OCI-LY3 (cell line): ENCODE measurements at regions not wholly inside any gene's neighbourhood (a gene's known extent, or its start where the extent isn't known, plus 50 kb on each side); places are given as distances from the start of the nearest gene placed in this dataset.

Source experiments
- H2AFZ ChIP-seq: fragments of 200-600, 300-600 bp; shearing (Covaris generic); 2 replicates; pipeline ENCODE4 v1.6.0; 2014; ENCODE audit warnings: antibody characterized with exemption, low read depth, low read length
- H3K27ac ChIP-seq: fragments of 200-600, 300-600 bp; sonication (generic); 2 replicates; pipeline ENCODE4 v1.5.1; 2014; ENCODE audit warnings: mild to moderate bottlenecking, low read length, moderate library complexity, mixed read lengths
- H3K27me3 ChIP-seq: fragments of 200-600, 300-600 bp; sonication (generic); 2 replicates; pipeline ENCODE4 v1.6.1; 2014; ENCODE audit warnings: low read depth, low read length, mixed read lengths
- H3K36me3 ChIP-seq: fragments of 200-600, 300-600 bp; sonication (generic); replicated peaks from 2 replicates; pipeline ENCODE3; 2014; ENCODE audit warnings: low read depth, low read length, mixed read lengths
- H3K4me1 ChIP-seq: fragments of 300-600, 200-600 bp; sonication (generic); 2 replicates; pipeline ENCODE4 v1.6.1; 2014; ENCODE audit warnings: low read length, mixed read lengths
- H3K4me2 ChIP-seq: fragments of 200-600, 300-600 bp; sonication (generic); 2 replicates; pipeline ENCODE4 v1.6.1; 2014; ENCODE audit warnings: low read length, mixed read lengths
- H3K4me3 ChIP-seq: fragments of 300-600, 200-600 bp; sonication (generic); 2 replicates; pipeline ENCODE4 v1.5.1; 2014; ENCODE audit warnings: antibody characterized with exemption, mild to moderate bottlenecking, low read length, moderate library complexity
- H3K79me2 ChIP-seq: fragments of 300-600, 200-600 bp; shearing (Covaris generic); 2 replicates; pipeline ENCODE4 v1.6.1; 2014; ENCODE audit warnings: mild to moderate bottlenecking, low read length, mixed read lengths
- H3K9ac ChIP-seq: fragments of 300-600, 200-600 bp; shearing (Covaris generic); 2 replicates; pipeline ENCODE4 v1.6.0; 2014; ENCODE audit warnings: mild to moderate bottlenecking, low read length, moderate library complexity
- H3K9me3 ChIP-seq: fragments of 200-600, 300-600 bp; shearing (Covaris generic); 2 replicates; pipeline ENCODE4 v1.6.1; 2014; ENCODE audit warnings: low read length, mixed read lengths; ENCODE audit not compliant: insufficient read depth
- H4K20me1 ChIP-seq: fragments of 200-600, 300-600 bp; sonication (generic); 2 replicates; pipeline ENCODE4 v1.6.1; 2016; ENCODE audit warnings: low read length, mixed read lengths; ENCODE audit not compliant: insufficient read depth
- EZH2phosphoT487 ChIP-seq: fragments of 200-600 bp; shearing (Covaris generic); IDR thresholded peaks from 2 replicates; pipeline ENCODE4 v1.6.1; 2018; ENCODE audit warnings: antibody characterized with exemption, mixed run types, low read depth
- TF ChIP-seq, protein P1 (sequence below): fragments of 200-600, 300-600 bp; sonication (generic); IDR thresholded peaks from 2 replicates; pipeline ENCODE4 v1.5.1; 2014; ENCODE audit warnings: antibody characterized with exemption, low read length, low read depth

DNA sequence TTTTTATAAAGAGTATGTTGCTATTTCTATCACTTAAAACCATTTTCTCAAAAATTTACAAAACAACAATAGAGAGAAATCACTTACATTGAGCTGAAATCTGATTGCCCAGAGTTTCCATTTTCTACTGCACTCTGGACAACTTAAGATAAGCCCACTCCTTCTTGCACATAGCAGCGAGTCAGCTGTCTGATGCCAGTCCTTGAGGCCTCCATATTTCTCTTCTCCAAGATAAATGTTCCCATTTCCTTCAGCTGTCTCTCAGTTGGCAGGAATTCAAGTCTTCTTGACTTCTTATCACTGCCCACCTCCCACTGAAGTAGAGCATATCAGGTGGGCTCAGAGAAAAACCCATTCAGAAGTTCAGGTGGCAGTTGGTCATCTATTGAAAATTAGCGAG lies 78.5 kb upstream of the PIP5K1B start:
- no peaks in the 10 kb centered on the region for H4K20me1 ChIP-seq
- no peaks in the 10 kb centered on the region for H3K79me2 ChIP-seq

GRCh38 chr9:68627104-68627503 lies 77.9 kb upstream of the PIP5K1B start:
- no peaks in the 10 kb centered on the region for H3K79me2 ChIP-seq
- H2AFZ ChIP-seq: no peak overlapping the region
- H3K9me3 ChIP-seq: no peaks in the 10 kb centered on the region
- no peaks in the 10 kb centered on the region for H3K36me3 ChIP-seq
- TF ChIP-seq, protein P1, sequence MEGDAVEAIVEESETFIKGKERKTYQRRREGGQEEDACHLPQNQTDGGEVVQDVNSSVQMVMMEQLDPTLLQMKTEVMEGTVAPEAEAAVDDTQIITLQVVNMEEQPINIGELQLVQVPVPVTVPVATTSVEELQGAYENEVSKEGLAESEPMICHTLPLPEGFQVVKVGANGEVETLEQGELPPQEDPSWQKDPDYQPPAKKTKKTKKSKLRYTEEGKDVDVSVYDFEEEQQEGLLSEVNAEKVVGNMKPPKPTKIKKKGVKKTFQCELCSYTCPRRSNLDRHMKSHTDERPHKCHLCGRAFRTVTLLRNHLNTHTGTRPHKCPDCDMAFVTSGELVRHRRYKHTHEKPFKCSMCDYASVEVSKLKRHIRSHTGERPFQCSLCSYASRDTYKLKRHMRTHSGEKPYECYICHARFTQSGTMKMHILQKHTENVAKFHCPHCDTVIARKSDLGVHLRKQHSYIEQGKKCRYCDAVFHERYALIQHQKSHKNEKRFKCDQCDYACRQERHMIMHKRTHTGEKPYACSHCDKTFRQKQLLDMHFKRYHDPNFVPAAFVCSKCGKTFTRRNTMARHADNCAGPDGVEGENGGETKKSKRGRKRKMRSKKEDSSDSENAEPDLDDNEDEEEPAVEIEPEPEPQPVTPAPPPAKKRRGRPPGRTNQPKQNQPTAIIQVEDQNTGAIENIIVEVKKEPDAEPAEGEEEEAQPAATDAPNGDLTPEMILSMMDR: no peak
- TF ChIP-seq EZH2phosphoT487: no peak
- H3K4me3 ChIP-seq: no peak overlapping the region
- no peaks in the 10 kb centered on the region for H4K20me1 ChIP-seq
- H3K4me1 ChIP-seq: no peaks in the 10 kb centered on the region
- H3K27me3 ChIP-seq: peaks cover 21% of the 10 kb centered on the region
- no peak overlapping the region for H3K27ac ChIP-seq
- no peak overlapping the region for H3K9ac ChIP-seq
- no peak overlapping the region for H3K4me2 ChIP-seq

More for the DNA sequence above, 78.5 kb upstream of the PIP5K1B start:
- no peak overlapping the region for H3K9ac ChIP-seq
- no peak overlapping the region for H3K4me2 ChIP-seq
- H3K27me3 ChIP-seq: peaks cover 17% of the 10 kb centered on the region
- no peaks in the 10 kb centered on the region for H3K9me3 ChIP-seq
- H3K4me1 ChIP-seq: no peaks in the 10 kb centered on the region
- no peak overlapping the region for H2AFZ ChIP-seq
- H3K4me3 ChIP-seq: no peak overlapping the region
- no peak overlapping the region for H3K27ac ChIP-seq
- TF ChIP-seq, protein P1: no peak
- TF ChIP-seq EZH2phosphoT487: no peak
- H3K36me3 ChIP-seq: no peaks in the 10 kb centered on the region

DNA sequence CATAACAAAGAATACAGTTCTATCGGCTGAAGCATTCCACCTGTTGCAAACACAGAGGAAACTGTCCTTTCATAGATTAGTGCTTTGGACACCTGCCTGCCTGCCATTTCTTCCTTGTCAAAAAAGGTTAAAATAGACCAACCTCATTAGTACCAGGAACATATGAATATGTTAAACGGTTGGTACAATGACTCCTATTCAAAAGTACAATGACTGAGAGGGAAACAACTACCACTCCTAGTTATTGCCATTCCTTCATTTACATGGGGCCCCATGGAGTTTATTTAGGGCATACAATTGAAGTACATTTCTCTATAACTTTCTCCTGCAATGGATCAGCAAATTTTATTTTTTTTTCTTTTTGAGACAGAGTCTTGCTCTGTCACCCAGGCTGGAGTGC lies 77.4 kb upstream of the PIP5K1B start:
- H3K4me3 ChIP-seq: no peak overlapping the region

DNA sequence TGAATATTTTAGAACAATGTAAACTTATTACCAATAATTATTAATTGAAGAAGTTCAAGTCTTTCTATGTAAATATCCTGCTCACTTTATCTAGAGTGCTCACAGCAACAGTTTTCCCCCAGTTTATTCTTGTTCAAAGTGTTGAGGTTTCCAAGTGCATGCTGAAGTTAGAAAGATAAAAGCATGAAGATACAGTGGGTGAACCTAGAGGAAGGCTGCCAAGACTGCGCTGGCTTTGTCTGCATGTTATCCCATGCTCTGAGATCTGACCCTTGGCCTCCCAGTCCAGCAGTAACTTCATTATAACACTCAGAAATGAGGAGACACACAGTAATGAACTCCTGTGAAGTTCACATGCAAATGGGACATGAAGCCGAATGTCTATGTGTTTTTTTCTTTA lies 76.0 kb upstream of the PIP5K1B start:
- Histone ChIP-seq H2AFZ (no peak overlapping the region), H3K4me3 (no peak overlapping the region), H3K27me3 (peaks cover 21% of the 10 kb centered on the region), H3K36me3 (no peaks in the 10 kb centered on the region), H3K9ac (no peak overlapping the region), H3K9me3 (no peaks in the 10 kb centered on the region), H3K79me2 (no peaks in the 10 kb centered on the region), H3K27ac (no peak overlapping the region), H3K4me1 (no peaks in the 10 kb centered on the region), H4K20me1 (no peaks in the 10 kb centered on the region), H3K4me2 (no peak overlapping the region)
- TF ChIP-seq EZH2phosphoT487: no peak
- TF ChIP-seq, protein P1: no peak

More for the DNA sequence above, 77.4 kb upstream of the PIP5K1B start:
- H3K36me3 ChIP-seq: no peaks in the 10 kb centered on the region
- no peak overlapping the region for H3K4me2 ChIP-seq
- H2AFZ ChIP-seq: no peak overlapping the region
- peaks cover 21% of the 10 kb centered on the region for H3K27me3 ChIP-seq
- H3K4me1 ChIP-seq: no peaks in the 10 kb centered on the region
- H3K79me2 ChIP-seq: no peaks in the 10 kb centered on the region
- H3K9me3 ChIP-seq: no peaks in the 10 kb centered on the region
- no peak overlapping the region for H3K27ac ChIP-seq
- H3K9ac ChIP-seq: no peak overlapping the region
- TF ChIP-seq, protein P1: no peak
- TF ChIP-seq EZH2phosphoT487: no peak
- H4K20me1 ChIP-seq: no peaks in the 10 kb centered on the region
